Breast epithelium (tissue), 3 donors: ENCODE measurements at regions not wholly inside any gene's neighbourhood (a gene's known extent, or its start where the extent isn't known, plus 50 kb on each side); places are given as distances from the start of the nearest gene placed in this dataset.

Source experiments
- CTCF ChIP-seq, 3 donors: fragments of 450-650 bp; IDR thresholded peaks; one replicate each; pipeline ENCODE4 v1.5.1; 2016 to 2017; ENCODE audit warnings: antibody characterized with exemption in 3 of 3, mild to moderate bottlenecking in 3 of 3, moderate library complexity in 3 of 3
- POLR2A ChIP-seq: fragments of 450-650 bp; IDR thresholded peaks from one replicate; pipeline ENCODE4 v1.6.1; 2016; ENCODE audit warnings: antibody characterized with exemption, mild to moderate bottlenecking, moderate library complexity

- TF ChIP-seq CTCF (IDR thresholded peaks at IDR 0.05) (no peak), POLR2A (no peak)
Measured at GRCh38 chr2:128605931-128606330, 287.3 kb upstream of the HS6ST1 start.
